GM12892 (cell line): ENCODE measurements at regions not wholly inside any gene's neighbourhood (a gene's known extent, or its start where the extent isn't known, plus 50 kb on each side); places are given as distances from the start of the nearest gene placed in this dataset.

Source experiments
- POLR2A ChIP-seq: IDR thresholded peaks from 2 replicates; pipeline ENCODE4 v1.6.1; 2011; ENCODE audit warnings: low read depth, low read length, control low read depth
- TAF1 ChIP-seq: IDR thresholded peaks from 2 replicates; pipeline ENCODE4 v1.6.1; 2011; ENCODE audit warnings: low read depth, mild to moderate bottlenecking, control low read depth, low read length, borderline replicate concordance

- TF ChIP-seq TAF1 = no peak
- TF ChIP-seq POLR2A = no peak
These were observed 527.1 kb upstream of the ARRDC3 start for GRCh38 chr5:91910247-91910646.
